CD14-positive monocyte (primary cell): ENCODE measurements at regions not wholly inside any gene's neighbourhood (a gene's known extent, or its start where the extent isn't known, plus 50 kb on each side); places are given as distances from the start of the nearest gene placed in this dataset.

ENCODE experiments used
- DNase-seq, 3 donors: peaks; one replicate each; pipeline ENCODE4 v3.0.0-alpha.2; 2011 to 2022
- H2AFZ ChIP-seq: 2 replicates; pipeline ENCODE4 v1.6.0; 2012; ENCODE audit warnings: mild to moderate bottlenecking, low read depth, low read length, inconsistent platforms; ENCODE audit not compliant: insufficient read depth, poor library complexity, severe bottlenecking
- H3K27ac ChIP-seq, 2 donors: 1 replicate in 1 of 2; 2 replicates in 1 of 2; pipeline ENCODE4 v1.5.1; 2012 to 2013; ENCODE audit warnings: low read length in 2 of 2, control low read depth in 1 of 2, inconsistent platforms in 1 of 2, low read depth in 1 of 2, mild to moderate bottlenecking in 1 of 2
- H3K27me3 ChIP-seq, 2 donors: one replicate each; pipeline versions ENCODE4 v1.6.0 to v1.6.1; 2011 to 2013; ENCODE audit warnings: low read length in 2 of 2; ENCODE audit not compliant: control insufficient read depth in 2 of 2, insufficient read depth in 2 of 2
- H3K36me3 ChIP-seq, 2 donors: replicated peaks in 1 of 2; 1 replicate in 1 of 2; 2 replicates in 1 of 2; pipeline versions ENCODE4 v1.5.1 to v1.6.1; 2012 to 2013; ENCODE audit warnings: low read length in 2 of 2, control low read depth in 1 of 2, inconsistent platforms in 1 of 2, mild to moderate bottlenecking in 1 of 2; ENCODE audit not compliant: insufficient read depth in 2 of 2, control insufficient read depth in 1 of 2
- H3K4me1 ChIP-seq, 2 donors: 1 replicate in 1 of 2; 2 replicates in 1 of 2; pipeline versions ENCODE4 v1.5.1 to v1.6.1; 2012 to 2013; ENCODE audit warnings: low read length in 2 of 2, control low read depth in 1 of 2, inconsistent platforms in 1 of 2, mild to moderate bottlenecking in 1 of 2, moderate library complexity in 1 of 2; ENCODE audit not compliant: insufficient read depth in 2 of 2, control insufficient read depth in 1 of 2
- H3K4me2 ChIP-seq: replicated peaks from 2 replicates; pipeline ENCODE3; 2012; ENCODE audit warnings: low read length, moderate library complexity, mild to moderate bottlenecking; ENCODE audit not compliant: poor library complexity, severe bottlenecking; ENCODE audit errors: extremely low read depth
- H3K4me3 ChIP-seq, 3 experiments: fragments of 200-600 bp in 1 of 3; sonication (generic) in 1 of 3; replicated peaks in 1 of 3; 1 replicate in 2 of 3; 2 replicates in 1 of 3; pipeline ENCODE4 v1.5.1; 2011 to 2013; ENCODE audit warnings: low read length in 3 of 3, mild to moderate bottlenecking in 3 of 3, control low read depth in 2 of 3, low read depth in 2 of 3, inconsistent platforms in 1 of 3, moderate library complexity in 1 of 3
- H3K79me2 ChIP-seq: 2 replicates; pipeline ENCODE4 v1.6.0; 2012; ENCODE audit warnings: mild to moderate bottlenecking, control low read depth, inconsistent platforms, low read length, moderate library complexity; ENCODE audit not compliant: insufficient read depth
- H3K9ac ChIP-seq: 2 replicates; pipeline ENCODE4 v1.6.0; 2017; ENCODE audit warnings: low read length, mild to moderate bottlenecking; ENCODE audit not compliant: insufficient read depth, poor library complexity, severe bottlenecking
- H3K9me3 ChIP-seq, 2 donors: replicated peaks in 1 of 2; 1 replicate in 1 of 2; 2 replicates in 1 of 2; pipeline versions ENCODE4 v1.5.1 to v1.6.1; 2012 to 2013; ENCODE audit warnings: low read length in 2 of 2, control low read depth in 1 of 2; ENCODE audit not compliant: control insufficient read depth in 1 of 2, insufficient read depth in 1 of 2
- H4K20me1 ChIP-seq: 2 replicates; pipeline ENCODE4 v1.6.0; 2012; ENCODE audit warnings: mild to moderate bottlenecking, low read length, control low read depth, moderate library complexity; ENCODE audit not compliant: insufficient read depth
- H3K27ac Mint-ChIP-seq, 7 donors: one replicate each; pipeline ENCODE4 v1.8.0; 2020; ENCODE audit warnings: mild to moderate bottlenecking in 7 of 7, mixed read lengths in 7 of 7, moderate library complexity in 6 of 7, inconsistent platforms in 2 of 7
- H3K27me3 Mint-ChIP-seq, 3 donors: one replicate each; pipeline ENCODE4 v1.8.0; 2021 to 2022; ENCODE audit warnings: low read depth in 3 of 3, mild to moderate bottlenecking in 3 of 3, mixed read lengths in 3 of 3, moderate library complexity in 3 of 3, inconsistent platforms in 1 of 3
- H3K36me3 Mint-ChIP-seq, 2 donors: one replicate each; pipeline ENCODE4 v1.8.0; 2020; ENCODE audit warnings: mixed read lengths in 2 of 2, inconsistent platforms in 1 of 2, mild to moderate bottlenecking in 1 of 2
- H3K4me1 Mint-ChIP-seq: one replicate; pipeline ENCODE4 v1.8.0; 2020; ENCODE audit warnings: mild to moderate bottlenecking, mixed read lengths
- H3K4me3 Mint-ChIP-seq, 2 donors: one replicate each; pipeline ENCODE4 v1.8.0; 2020; ENCODE audit warnings: mild to moderate bottlenecking in 2 of 2, mixed read lengths in 2 of 2, moderate library complexity in 1 of 2
- H3K9me3 Mint-ChIP-seq, 7 donors: one replicate each; pipeline ENCODE4 v1.8.0; 2020 to 2022; ENCODE audit warnings: mixed read lengths in 7 of 7, mild to moderate bottlenecking in 6 of 7, moderate library complexity in 6 of 7, inconsistent platforms in 2 of 7
- CTCF ChIP-seq: fragments of 200-600 bp; IDR thresholded peaks from one replicate; pipeline ENCODE4 v1.8.0; 2022; ENCODE audit warnings: antibody characterized with exemption, mild to moderate bottlenecking
- WGBS: methylation state at CpG from one replicate; pipeline ENCODE4 v1.1.5; 2013; ENCODE audit warnings: missing lambda C conversion rate; ENCODE audit not compliant: insufficient coverage; 5-methylcytosine and 5-hydroxymethylcytosine counted together
- intact Hi-C, 2 donors: fragments of 100-400 bp; cut with micrococcal nuclease; formaldehyde crosslinking; loops; one replicate each; pipeline versions ENCODE4 v1.15.0 to v1.15.1; 2023

GRCh38 chr9:29511680-29512079 is 1938.4 kb upstream of the C9orf72 start:
- Histone ChIP-seq H3K27me3 (no peaks in the 10 kb centered on the region), H3K79me2 (no peaks in the 10 kb centered on the region), H3K36me3 (no peaks in the 10 kb centered on the region), H3K27ac (no peak overlapping the region), H3K4me1 (no peaks in the 10 kb centered on the region), H4K20me1 (no peaks in the 10 kb centered on the region), H2AFZ (no peak overlapping the region), H3K4me2 (no peak overlapping the region), H3K9ac (no peak overlapping the region), H3K9me3 (peaks cover 0 to 9% of the 10 kb centered on the region in 2 donors), H3K4me3 (no peak overlapping the region)
- Mint-ChIP-seq H3K9me3 (peaks cover 0 to 17% (median 7%) of the 10 kb centered on the region in 7 donors), H3K27ac (no peak overlapping the region), H3K27me3 (no peaks in the 10 kb centered on the region), H3K4me3 (no peak overlapping the region), H3K4me1 (no peaks in the 10 kb centered on the region), H3K36me3 (no peaks in the 10 kb centered on the region)
- no CpG with 5 or more reads among the region's 1 CpG for WGBS
- TF ChIP-seq CTCF = no peak
- DNase-seq = no peak
- intact Hi-C loops = no loop called here

DNA sequence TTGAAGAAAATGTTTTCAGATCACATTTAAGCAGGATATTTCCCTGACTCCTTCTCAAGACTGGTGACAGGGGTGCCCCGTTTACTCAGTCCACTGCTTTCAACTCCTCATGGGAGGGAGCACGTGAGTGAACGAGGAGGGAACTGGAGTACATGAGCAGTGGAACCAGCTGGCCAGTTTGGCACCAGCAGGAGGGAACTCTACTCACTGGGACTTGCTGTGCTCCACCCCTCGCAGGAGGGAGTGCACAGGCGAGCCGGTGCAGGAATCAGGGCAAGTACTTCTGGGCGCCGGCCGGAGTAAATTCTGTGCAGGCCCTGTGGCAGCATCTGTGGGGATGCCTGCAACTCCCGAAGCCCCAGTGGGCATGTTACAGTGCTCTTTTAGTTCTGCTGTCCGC is 1941.1 kb upstream of the C9orf72 start:
- no peaks in the 10 kb centered on the region for H3K79me2 ChIP-seq
- H3K4me3 Mint-ChIP-seq = no peak overlapping the region
- no peak for TF ChIP-seq CTCF
- 80% methylated on average over 10 of the region's 11 CpGs for WGBS
- H3K4me1 ChIP-seq = no peaks in the 10 kb centered on the region
- no peak overlapping the region for H3K4me2 ChIP-seq
- peaks cover 0 to 15% (median 7%) of the 10 kb centered on the region in 7 donors for H3K9me3 Mint-ChIP-seq
- no peak overlapping the region for H3K27ac ChIP-seq
- H3K4me3 ChIP-seq = no peak overlapping the region
- no peak overlapping the region for H2AFZ ChIP-seq
- no peaks in the 10 kb centered on the region for H3K4me1 Mint-ChIP-seq
- no peaks in the 10 kb centered on the region for H3K27me3 Mint-ChIP-seq
- H4K20me1 ChIP-seq = no peaks in the 10 kb centered on the region
- peaks cover 0 to 9% of the 10 kb centered on the region in 2 donors for H3K9me3 ChIP-seq
- no peak for DNase-seq
- H3K9ac ChIP-seq = no peak overlapping the region
- no peaks in the 10 kb centered on the region for H3K36me3 Mint-ChIP-seq
- H3K27ac Mint-ChIP-seq = no peak overlapping the region
- intact Hi-C loops = no loop called here
- H3K36me3 ChIP-seq = no peaks in the 10 kb centered on the region
- H3K27me3 ChIP-seq = no peaks in the 10 kb centered on the region
